K562 (cell line): ENCODE measurements at regions not wholly inside any gene's neighbourhood (a gene's known extent, or its start where the extent isn't known, plus 50 kb on each side); places are given as distances from the start of the nearest gene placed in this dataset.
"Not testable (repeated sequence)": the region's sequence is repeated elsewhere in the genome, so short reads cannot be mapped to it uniquely, and the experiment has no call there.

Source experiments
- ATAC-seq: fragments of 200-7000 bp; cut with Tn5 transposase; 3 replicates; pipeline ENCODE4 v1.9.1; 2020; ENCODE audit warnings: moderate library complexity
- BruUV-seq: library from RNA; stranded (reverse); fragments of 400-500 nt; replicated peaks from 2 replicates; lab custom pipeline; 2021; lab: Mats Ljungman, UMichigan
- CTCF ChIA-PET: fragments of 300-600 bp; formaldehyde crosslinking; extraction: SDS; loops from one replicate; lab custom pipeline; 2021; ENCODE audit warnings: low intra/inter-chr PET ratio; lab: Yijun Ruan, JAX
- POLR2A ChIA-PET: fragments of 300-600, 350-650 bp; sonication (Branson Sonifier 250); formaldehyde crosslinking; extraction: SDS; loops from one replicate; lab custom pipeline; 2021; ENCODE audit warnings: antibody characterized with exemption, inconsistent platforms; lab: Yijun Ruan, JAX
- DNase-seq, 4 experiments: peaks; one replicate each; pipeline versions ENCODE4 v3.0.0 to v3.0.0-alpha.2; 2011 to 2018; ENCODE audit warnings: low spot score in 3 of 4, mixed read lengths in 3 of 4; ENCODE audit errors: extremely low read depth in 1 of 4
- FAIRE-seq: peaks from 2 replicates; lab custom pipeline; 2011; peaks lifted over from hg19 to GRCh38; lab: Jason Lieb, UNC
- H2AFZ ChIP-seq: 2 replicates; pipeline ENCODE4 v1.6.0; 2011; ENCODE audit warnings: low read depth, low read length, control low read depth, inconsistent platforms
- H3K27ac ChIP-seq: fragments of 200-600 bp; 3 replicates; pipeline ENCODE4 v1.8.0; 2011; ENCODE audit warnings: low read depth, mild to moderate bottlenecking, control low read depth, inconsistent platforms, low read length, moderate library complexity, mixed read lengths; ENCODE audit errors: extremely low read depth
- H3K27me3 ChIP-seq, 2 experiments: fragments of 300-600 bp in 1 of 2; 2 replicates in 1 of 2; 3 replicates in 1 of 2; pipeline versions ENCODE4 v1.6.0 to v1.8.0; 2011; ENCODE audit warnings: inconsistent platforms in 2 of 2, low read length in 2 of 2, mild to moderate bottlenecking in 1 of 2, mixed read lengths in 1 of 2, moderate library complexity in 1 of 2; ENCODE audit not compliant: control insufficient read depth in 2 of 2, insufficient read depth in 2 of 2
- H3K36me3 ChIP-seq: fragments of 300-600 bp; 3 replicates; pipeline ENCODE4 v1.8.0; 2011; ENCODE audit warnings: mild to moderate bottlenecking, low read length, inconsistent platforms; ENCODE audit not compliant: control insufficient read depth, insufficient read depth
- H3K4me1 ChIP-seq, 2 experiments: fragments of 200-600 bp in 1 of 2; replicated peaks in 1 of 2; 2 replicates in 1 of 2; 3 replicates in 1 of 2; pipeline versions ENCODE4 v1.5.1 to v1.8.0; 2011; ENCODE audit warnings: inconsistent platforms in 2 of 2, low read length in 2 of 2, mild to moderate bottlenecking in 1 of 2, mixed read lengths in 1 of 2, moderate library complexity in 1 of 2; ENCODE audit not compliant: control insufficient read depth in 2 of 2, insufficient read depth in 2 of 2
- H3K4me2 ChIP-seq: 2 replicates; pipeline ENCODE4 v1.6.1; 2011; ENCODE audit warnings: low read length, control low read depth, inconsistent platforms, mixed read lengths; ENCODE audit not compliant: insufficient read depth
- H3K4me3 ChIP-seq: fragments of 200-600 bp; sonication (generic), shearing (Covaris generic); 2 replicates; pipeline ENCODE4 v1.5.1; 2016; ENCODE audit warnings: control low read depth, inconsistent platforms
- H3K79me2 ChIP-seq: fragments of 200-600 bp; 3 replicates; pipeline ENCODE4 v1.8.0; 2011; ENCODE audit warnings: low read length, inconsistent platforms; ENCODE audit not compliant: control insufficient read depth, insufficient read depth
- H3K9ac ChIP-seq, 2 experiments: 2 replicates each; pipeline versions ENCODE4 v1.6.0 to v1.6.1; 2011; ENCODE audit warnings: low read depth in 2 of 2, low read length in 2 of 2, control low read depth in 1 of 2, inconsistent platforms in 1 of 2, mild to moderate bottlenecking in 1 of 2, mixed read lengths in 1 of 2; ENCODE audit not compliant: insufficient read depth in 1 of 2
- H3K9me1 ChIP-seq: one replicate; pipeline ENCODE4 v1.6.0; 2011; ENCODE audit warnings: inconsistent platforms, mild to moderate bottlenecking, low read length, moderate library complexity; ENCODE audit not compliant: control insufficient read depth, insufficient read depth
- H3K9me3 ChIP-seq: replicated peaks from 2 replicates; pipeline ENCODE4 v1.5.1; 2011; ENCODE audit warnings: low read depth, low read length, inconsistent platforms; ENCODE audit not compliant: control insufficient read depth, insufficient read depth
- H4K20me1 ChIP-seq: replicated peaks from 2 replicates; pipeline ENCODE4 v1.6.1; 2011; ENCODE audit warnings: low read length, inconsistent platforms, mixed read lengths; ENCODE audit not compliant: control insufficient read depth, insufficient read depth
- BDP1 ChIP-seq: IDR thresholded peaks from 3 replicates; pipeline ENCODE4 v1.6.1; 2011; ENCODE audit not compliant: insufficient read length, insufficient read depth
- BRF2 ChIP-seq: IDR thresholded peaks from 3 replicates; pipeline ENCODE4 v1.6.1; 2011; ENCODE audit warnings: borderline replicate concordance, mild to moderate bottlenecking; ENCODE audit not compliant: insufficient read length, insufficient read depth
- CBX3 ChIP-seq, 2 experiments: IDR thresholded peaks; 1 replicate in 1 of 2; 2 replicates in 1 of 2; pipeline ENCODE4 v1.6.1; 2012; ENCODE audit warnings: inconsistent platforms in 2 of 2, low read length in 2 of 2, borderline replicate concordance in 1 of 2, control low read depth in 1 of 2
- FOXO4 ChIP-seq: fragments of 450-650 bp; formaldehyde crosslinking; IDR thresholded peaks from 2 replicates; pipeline ENCODE4 v1.4.0; 2020; ENCODE audit warnings: mild to moderate bottlenecking, moderate library complexity
- THAP7 ChIP-seq: fragments of 250-450 bp; sonication (Bioruptor Pico); IDR thresholded peaks from 2 replicates; pipeline ENCODE4 v1.5.0; 2021
- THRB ChIP-seq: fragments of 450-650 bp; formaldehyde crosslinking; conservative IDR thresholded peaks from 2 replicates; pipeline ENCODE4 v1.4.0; 2022; ENCODE audit warnings: mild to moderate bottlenecking, missing genetic modification characterization
- WGBS: fragments of 100-300 bp; shearing (Covaris generic); methylation state at CpG from one replicate; pipeline ENCODE4 v1.1.6; 2016; ENCODE audit warnings: low coverage, mixed read lengths; ENCODE audit not compliant: insufficient coverage; ENCODE audit errors: missing lambda C conversion rate; 5-methylcytosine and 5-hydroxymethylcytosine counted together
- in situ Hi-C: fragments of 300-500 bp; cut with MboI; formaldehyde crosslinking; loops from 4 replicates; pipeline ENCODE4 v1.15.0; 2018; ENCODE audit warnings: inconsistent platforms, mixed read lengths
- intact Hi-C: fragments of 100-400 bp; cut with micrococcal nuclease; formaldehyde crosslinking; loops from 2 replicates; pipeline ENCODE4 v1.14.2; 2022

GRCh38 chr19:29040292-29040691 lies 172.7 kb downstream of the UQCRFS1 start (continued):
- TF ChIP-seq FOXO4 (CRISPR knock-in tag) (no peak), CBX3 (IDR thresholded peaks at IDR 0.05; ENCODE audit: borderline replicate concordance in 1 of 2, low read length in 2 of 2) (no peak), THRB (CRISPR knock-in tag) (no peak), THAP7 (CRISPR knock-in tag) (no peak), BRF2 (no peak), BDP1 (no peak)

- H3K27ac ChIP-seq, POLR2A ChIA-PET, H3K4me3 ChIP-seq, H3K27me3 ChIP-seq, FAIRE-seq, BruUV-seq, CTCF ChIA-PET, DNase-seq, intact Hi-C loops, H3K9me1 ChIP-seq, H2AFZ ChIP-seq, H3K4me1 ChIP-seq, ATAC-seq, H4K20me1 ChIP-seq, H3K9me3 ChIP-seq, H3K36me3 ChIP-seq, H3K79me2 ChIP-seq, in situ Hi-C loops, H3K4me2 ChIP-seq, H3K9ac ChIP-seq: not testable (repeated sequence)
- WGBS, result no CpG with 5 or more reads among the region's 3 CpGs
Observed at GRCh38 chr19:29039036-29039435, 173.9 kb downstream of the UQCRFS1 start.
